ENCODE measurements at regions not wholly inside any gene's neighbourhood (a gene's known extent, or its start where the extent isn't known, plus 50 kb on each side); places are given as distances from the start of the nearest gene placed in this dataset.

GRCh38 chr3:28901018-28901417 is 379.9 kb upstream of the RBMS3 start:
- DNase-seq (ENCODE audit: low read depth): no peak

GRCh38 chr3:28903171-28903601 is 377.7 kb upstream of the RBMS3 start:
- no peak for DNase-seq (ENCODE audit: low read depth)

- DNase-seq (ENCODE audit: low read depth): no peak
Measured at GRCh38 chr3:28905798-28906197, 375.1 kb upstream of the RBMS3 start.

GRCh38 chr3:28906561-28907310 is 374.1 kb upstream of the RBMS3 start:
- peak; percentile 6 for DNase-seq (ENCODE audit: low read depth)

GRCh38 chr3:28907616-28908015 is 373.3 kb upstream of the RBMS3 start:
- DNase-seq (ENCODE audit: low read depth): peak; percentile 37

- peak; percentile 18 for DNase-seq (ENCODE audit: low read depth)
Measured at GRCh38 chr3:28912120-28912885, 368.6 kb upstream of the RBMS3 start.

GRCh38 chr3:28915741-28916500 is 364.9 kb upstream of the RBMS3 start:
- DNase-seq (ENCODE audit: low read depth): peak; percentile 40

GRCh38 chr3:28916713-28917499 is 364.0 kb upstream of the RBMS3 start:
- DNase-seq (ENCODE audit: low read depth): peak; percentile 62

GRCh38 chr3:28917895-28918475 is 362.9 kb upstream of the RBMS3 start:
- no peak for DNase-seq (ENCODE audit: low read depth)

- DNase-seq (ENCODE audit: low read depth): no peak
Measured at GRCh38 chr3:28922376-28922775, 358.5 kb upstream of the RBMS3 start.

- DNase-seq (ENCODE audit: low read depth): no peak
Measured at GRCh38 chr3:28923994-28924393, 356.9 kb upstream of the RBMS3 start.

GRCh38 chr3:28924744-28925360 is 356.0 kb upstream of the RBMS3 start:
- DNase-seq (ENCODE audit: low read depth): peak; percentile 33

GRCh38 chr3:28933337-28933736 is 347.5 kb upstream of the RBMS3 start:
- no peak for DNase-seq (ENCODE audit: low read depth)

GRCh38 chr3:28934126-28934813 is 346.6 kb upstream of the RBMS3 start:
- DNase-seq (ENCODE audit: low read depth): no peak

- DNase-seq (ENCODE audit: low read depth): no peak
Measured at GRCh38 chr3:28935146-28935545, 345.7 kb upstream of the RBMS3 start.

- DNase-seq (ENCODE audit: low read depth): no peak
Measured at GRCh38 chr3:28936154-28936553, 344.7 kb upstream of the RBMS3 start.

- DNase-seq (ENCODE audit: low read depth): peak; percentile 87
Measured at GRCh38 chr3:28940530-28940929, 340.3 kb upstream of the RBMS3 start.

GRCh38 chr3:28940994-28941393 is 339.9 kb upstream of the RBMS3 start:
- no peak for DNase-seq (ENCODE audit: low read depth)

- DNase-seq (ENCODE audit: low read depth): no peak
Measured at GRCh38 chr3:28947061-28947460, 333.8 kb upstream of the RBMS3 start.

GRCh38 chr3:28947751-28948150 is 333.1 kb upstream of the RBMS3 start:
- no peak for DNase-seq (ENCODE audit: low read depth)
